Astrocyte (in vitro differentiated cells and primary cell): ENCODE measurements at regions not wholly inside any gene's neighbourhood (a gene's known extent, or its start where the extent isn't known, plus 50 kb on each side); places are given as distances from the start of the nearest gene placed in this dataset.
"Not testable (repeated sequence)": the region's sequence is repeated elsewhere in the genome, so short reads cannot be mapped to it uniquely, and the experiment has no call there.

ENCODE experiments used
- EZH2 ChIP-seq: IDR thresholded peaks from 2 replicates; pipeline ENCODE4 v1.6.1; 2012; ENCODE audit warnings: mild to moderate bottlenecking, low read length, inconsistent platforms; ENCODE audit not compliant: insufficient read depth
- TF ChIP-seq, protein P1 (sequence below): IDR thresholded peaks from 2 replicates; pipeline ENCODE4 v1.5.1; 2011; ENCODE audit warnings: low read depth, mild to moderate bottlenecking, inconsistent platforms, low read length, moderate library complexity; ENCODE audit not compliant: insufficient read depth

DNA sequence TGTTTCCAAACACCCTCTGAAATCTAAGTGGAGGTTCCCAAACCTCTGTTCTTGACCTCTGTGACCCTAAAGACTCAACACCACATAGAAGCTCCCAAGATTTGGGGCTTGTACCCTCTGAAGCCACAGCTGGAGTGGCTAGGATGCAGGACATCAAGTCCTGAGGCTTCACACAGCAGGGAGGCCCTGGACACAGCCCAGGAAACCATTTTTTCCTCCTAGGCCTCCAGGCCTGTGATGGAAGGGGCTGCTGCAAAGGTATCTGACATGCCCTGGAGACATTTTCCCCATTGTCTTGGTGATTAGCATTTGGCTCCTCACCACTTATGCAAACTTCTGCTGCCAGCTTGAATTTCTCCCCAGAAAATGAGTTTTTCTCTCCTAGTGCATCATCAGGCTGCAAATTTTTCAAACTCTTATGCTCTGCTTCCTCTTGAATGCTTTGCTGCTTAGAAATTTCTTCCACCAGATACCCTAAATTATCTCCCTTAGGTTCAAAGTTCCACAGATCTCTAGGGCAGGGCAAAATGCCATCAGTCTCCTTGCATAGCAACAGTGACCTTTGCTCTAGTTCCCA, 200.5 kb upstream of the ARL4C start:
- TF ChIP-seq, protein P1, sequence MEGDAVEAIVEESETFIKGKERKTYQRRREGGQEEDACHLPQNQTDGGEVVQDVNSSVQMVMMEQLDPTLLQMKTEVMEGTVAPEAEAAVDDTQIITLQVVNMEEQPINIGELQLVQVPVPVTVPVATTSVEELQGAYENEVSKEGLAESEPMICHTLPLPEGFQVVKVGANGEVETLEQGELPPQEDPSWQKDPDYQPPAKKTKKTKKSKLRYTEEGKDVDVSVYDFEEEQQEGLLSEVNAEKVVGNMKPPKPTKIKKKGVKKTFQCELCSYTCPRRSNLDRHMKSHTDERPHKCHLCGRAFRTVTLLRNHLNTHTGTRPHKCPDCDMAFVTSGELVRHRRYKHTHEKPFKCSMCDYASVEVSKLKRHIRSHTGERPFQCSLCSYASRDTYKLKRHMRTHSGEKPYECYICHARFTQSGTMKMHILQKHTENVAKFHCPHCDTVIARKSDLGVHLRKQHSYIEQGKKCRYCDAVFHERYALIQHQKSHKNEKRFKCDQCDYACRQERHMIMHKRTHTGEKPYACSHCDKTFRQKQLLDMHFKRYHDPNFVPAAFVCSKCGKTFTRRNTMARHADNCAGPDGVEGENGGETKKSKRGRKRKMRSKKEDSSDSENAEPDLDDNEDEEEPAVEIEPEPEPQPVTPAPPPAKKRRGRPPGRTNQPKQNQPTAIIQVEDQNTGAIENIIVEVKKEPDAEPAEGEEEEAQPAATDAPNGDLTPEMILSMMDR: not testable (repeated sequence)
- TF ChIP-seq EZH2: not testable (repeated sequence)
